ENCODE measurements at regions not wholly inside any gene's neighbourhood (a gene's known extent, or its start where the extent isn't known, plus 50 kb on each side); places are given as distances from the start of the nearest gene placed in this dataset.

GRCh38 chr17:79676796-79677195, 53.9 kb upstream of the ENPP7 start:
- H3K4me1 Mint-ChIP-seq (ENCODE audit: unreplicated experiment) = no peaks in the 10 kb centered on the region
- DNase-seq (ENCODE audit: extremely low spot score, unreplicated experiment) = no peak
- TF ChIP-seq CTCF (IDR thresholded peaks at IDR 0.05) = no peak
- peaks cover 13% of the 10 kb centered on the region for H3K9me3 Mint-ChIP-seq (ENCODE audit: unreplicated experiment)
- H3K27ac Mint-ChIP-seq (ENCODE audit: unreplicated experiment) = no peak overlapping the region
- no peak overlapping the region for H3K4me3 Mint-ChIP-seq (ENCODE audit: unreplicated experiment)
- H3K27me3 Mint-ChIP-seq (ENCODE audit: unreplicated experiment) = peaks cover 34% of the 10 kb centered on the region
- no peaks in the 10 kb centered on the region for H3K36me3 Mint-ChIP-seq (ENCODE audit: unreplicated experiment)

- Mint-ChIP-seq H3K27me3 (ENCODE audit: unreplicated experiment) (peaks cover 37% of the 10 kb centered on the region), H3K36me3 (ENCODE audit: unreplicated experiment) (no peaks in the 10 kb centered on the region), H3K4me1 (ENCODE audit: unreplicated experiment) (no peaks in the 10 kb centered on the region), H3K9me3 (ENCODE audit: unreplicated experiment) (peaks cover 13% of the 10 kb centered on the region), H3K27ac (ENCODE audit: unreplicated experiment) (no peak overlapping the region), H3K4me3 (ENCODE audit: unreplicated experiment) (no peak overlapping the region)
- no peak for DNase-seq (ENCODE audit: extremely low spot score, unreplicated experiment)
- no peak for TF ChIP-seq CTCF (IDR thresholded peaks at IDR 0.05)
These were observed 55.4 kb upstream of the ENPP7 start for GRCh38 chr17:79675413-79675725.

- no peak for DNase-seq (ENCODE audit: extremely low spot score, unreplicated experiment)
- no peaks in the 10 kb centered on the region for H3K36me3 Mint-ChIP-seq (ENCODE audit: unreplicated experiment)
- H3K9me3 Mint-ChIP-seq (ENCODE audit: unreplicated experiment) = peaks cover 13% of the 10 kb centered on the region
- peaks cover 37% of the 10 kb centered on the region for H3K27me3 Mint-ChIP-seq (ENCODE audit: unreplicated experiment)
- no peak for TF ChIP-seq CTCF (IDR thresholded peaks at IDR 0.05)
- H3K27ac Mint-ChIP-seq (ENCODE audit: unreplicated experiment) = no peak overlapping the region
- H3K4me1 Mint-ChIP-seq (ENCODE audit: unreplicated experiment) = no peaks in the 10 kb centered on the region
- no peak overlapping the region for H3K4me3 Mint-ChIP-seq (ENCODE audit: unreplicated experiment)
These were observed 56.0 kb upstream of the ENPP7 start for GRCh38 chr17:79674506-79675412.

GRCh38 chr17:79673517-79673916, 57.2 kb upstream of the ENPP7 start:
- peaks cover 46% of the 10 kb centered on the region for H3K27me3 Mint-ChIP-seq (ENCODE audit: unreplicated experiment)

More at GRCh38 chr17:79673517-79673916, 57.2 kb upstream of the ENPP7 start:
- no peaks in the 10 kb centered on the region for H3K4me1 Mint-ChIP-seq (ENCODE audit: unreplicated experiment)
- peaks cover 13% of the 10 kb centered on the region for H3K9me3 Mint-ChIP-seq (ENCODE audit: unreplicated experiment)
- H3K4me3 Mint-ChIP-seq (ENCODE audit: unreplicated experiment) = no peak overlapping the region
- no peak for DNase-seq (ENCODE audit: extremely low spot score, unreplicated experiment)
- H3K36me3 Mint-ChIP-seq (ENCODE audit: unreplicated experiment) = no peaks in the 10 kb centered on the region
- TF ChIP-seq CTCF (IDR thresholded peaks at IDR 0.05) = no peak
- H3K27ac Mint-ChIP-seq (ENCODE audit: unreplicated experiment) = no peak overlapping the region
